Liver (tissue), 8 donors: ENCODE measurements at regions not wholly inside any gene's neighbourhood (a gene's known extent, or its start where the extent isn't known, plus 50 kb on each side); places are given as distances from the start of the nearest gene placed in this dataset.

ENCODE experiments used
- DNase-seq: peaks from one replicate; pipeline ENCODE4 v3.0.0-alpha.2; 2017; ENCODE audit warnings: low spot score
- H3K27ac ChIP-seq, 2 donors: one replicate each; pipeline ENCODE4 v1.7.0; 2013; ENCODE audit warnings: inconsistent platforms in 2 of 2, low read length in 2 of 2, control low read depth in 1 of 2, low read depth in 1 of 2, mild to moderate bottlenecking in 1 of 2
- H3K27me3 ChIP-seq, 4 donors: one replicate each; pipeline versions ENCODE4 v1.6.1 to v1.7.0; 2013; ENCODE audit warnings: low read length in 3 of 4, inconsistent platforms in 1 of 4, mild to moderate bottlenecking in 1 of 4, moderate library complexity in 1 of 4; ENCODE audit not compliant: control insufficient read depth in 4 of 4, insufficient read depth in 4 of 4
- H3K36me3 ChIP-seq, 4 donors: one replicate each; pipeline versions ENCODE4 v1.6.1 to v1.7.0; 2013; ENCODE audit warnings: low read length in 3 of 4, mild to moderate bottlenecking in 3 of 4, low read depth in 1 of 4, moderate library complexity in 1 of 4; ENCODE audit not compliant: control insufficient read depth in 4 of 4, insufficient read depth in 3 of 4
- H3K4me1 ChIP-seq, 4 donors: one replicate each; pipeline versions ENCODE4 v1.6.1 to v1.7.0; 2013; ENCODE audit warnings: low read length in 3 of 4, mild to moderate bottlenecking in 3 of 4, moderate library complexity in 1 of 4; ENCODE audit not compliant: control insufficient read depth in 4 of 4, insufficient read depth in 4 of 4
- H3K4me3 ChIP-seq, 3 donors: one replicate each; pipeline versions ENCODE4 v1.6.1 to v1.7.0; 2013; ENCODE audit warnings: low read length in 3 of 3, control low read depth in 1 of 3, low read depth in 1 of 3, mild to moderate bottlenecking in 1 of 3
- H3K9ac ChIP-seq, 2 donors: one replicate each; pipeline ENCODE4 v1.7.0; 2013; ENCODE audit warnings: low read length in 2 of 2, mild to moderate bottlenecking in 2 of 2, moderate library complexity in 2 of 2, control low read depth in 1 of 2, low read depth in 1 of 2
- H3K9me3 ChIP-seq, 4 donors: one replicate each; pipeline versions ENCODE4 v1.6.1 to v1.7.0; 2013; ENCODE audit warnings: low read length in 3 of 4; ENCODE audit not compliant: control insufficient read depth in 4 of 4
- FOXA1 ChIP-seq: IDR thresholded peaks from 2 replicates; pipeline ENCODE4 v1.6.1; 2016; ENCODE audit warnings: antibody characterized with exemption
- FOXA2 ChIP-seq: IDR thresholded peaks from 2 replicates; pipeline ENCODE4 v1.6.1; 2016; ENCODE audit warnings: antibody characterized with exemption
- GABPA ChIP-seq, 2 donors: IDR thresholded peaks in 1 of 2; conservative IDR thresholded peaks in 1 of 2; 2 replicates each; pipeline ENCODE4 v1.6.1; 2016; ENCODE audit warnings: antibody characterized with exemption in 2 of 2, mild to moderate bottlenecking in 1 of 2, moderate library complexity in 1 of 2
- HNF4A ChIP-seq, 2 donors: conservative IDR thresholded peaks; 2 replicates each; pipeline ENCODE4 v1.6.1; 2016; ENCODE audit warnings: antibody characterized with exemption in 2 of 2, mild to moderate bottlenecking in 2 of 2
- HNF4G ChIP-seq: IDR thresholded peaks from 2 replicates; pipeline ENCODE4 v1.6.1; 2016; ENCODE audit warnings: antibody characterized with exemption
- JUND ChIP-seq, 2 donors: IDR thresholded peaks; 2 replicates each; pipeline ENCODE4 v1.6.1; 2016; ENCODE audit warnings: antibody characterized with exemption in 2 of 2
- NR2F2 ChIP-seq: IDR thresholded peaks from 2 replicates; pipeline ENCODE4 v1.6.1; 2016; ENCODE audit warnings: antibody characterized with exemption
- RXRA ChIP-seq, 2 donors: IDR thresholded peaks; 2 replicates each; pipeline ENCODE4 v1.6.1; 2017 to 2018; ENCODE audit warnings: antibody characterized with exemption in 2 of 2, mild to moderate bottlenecking in 1 of 2
- SP1 ChIP-seq: IDR thresholded peaks from 2 replicates; pipeline ENCODE4 v1.6.1; 2018; ENCODE audit warnings: antibody characterized with exemption, mild to moderate bottlenecking
- TAF1 ChIP-seq: conservative IDR thresholded peaks from 2 replicates; pipeline ENCODE4 v1.6.1; 2016; ENCODE audit warnings: antibody characterized with exemption, mild to moderate bottlenecking
- YY1 ChIP-seq: IDR thresholded peaks from 2 replicates; pipeline ENCODE4 v1.6.1; 2016; ENCODE audit warnings: antibody characterized with exemption, mild to moderate bottlenecking
- WGBS: extraction: QIAGEN DNeasy Blood & Tissue Kit; methylation state at CpG from one replicate; pipeline ENCODE4 v1.1.7; 2013; 5-methylcytosine and 5-hydroxymethylcytosine counted together
- TF ChIP-seq, protein P1 (sequence below): IDR thresholded peaks from 2 replicates; pipeline ENCODE4 v1.6.1; 2016; ENCODE audit warnings: antibody characterized with exemption, mild to moderate bottlenecking
- TF ChIP-seq, protein P2 (sequence below): fragments of 150-350 bp; IDR thresholded peaks from 2 replicates; pipeline ENCODE4 v1.5.1; 2017; ENCODE audit warnings: improper control_type of control experiment, low read depth, low read length; ENCODE audit not compliant: missing input control
- TF ChIP-seq, protein P3 (sequence below): IDR thresholded peaks from 2 replicates; pipeline ENCODE4 v1.6.1; 2016; ENCODE audit warnings: antibody characterized with exemption
- TF ChIP-seq, protein P4 (sequence below): IDR thresholded peaks from 2 replicates; pipeline ENCODE4 v1.6.1; 2016; ENCODE audit warnings: antibody characterized with exemption
- donor health status: healthy.
- donor health status: healthy.
- donor health status: healthy.
- donor health status: healthy.
- donor health status: healthy.

DNA sequence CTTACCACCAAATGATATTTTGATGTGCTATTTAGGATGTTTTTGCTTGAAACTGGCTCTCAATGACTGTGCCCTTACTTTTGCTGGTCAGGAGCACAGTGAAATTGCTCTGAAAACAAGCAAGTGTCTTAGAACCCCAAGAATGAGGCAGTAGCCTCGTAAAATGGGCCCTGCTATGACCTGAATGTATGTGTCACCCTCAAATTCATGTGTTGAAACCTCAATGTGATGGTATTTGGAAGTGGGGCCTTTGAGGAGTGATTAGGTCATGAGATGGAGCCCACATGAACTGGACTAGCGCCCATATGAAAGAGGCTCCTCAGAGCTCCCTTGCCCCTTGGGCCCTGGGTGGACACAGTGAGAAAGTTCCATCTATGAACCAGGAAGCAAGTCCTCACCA, 155.2 kb downstream of the ZIC5 start:
- H3K4me3 ChIP-seq = no peak overlapping the region
- H3K36me3 ChIP-seq = no peaks in the 10 kb centered on the region
- no peak overlapping the region for H3K9ac ChIP-seq
- TF ChIP-seq GABPA (IDR thresholded peaks at IDR 0.05 in 1 of 2, conservative IDR thresholded peaks at IDR 0.05 in 1 of 2) = no peak
- H3K27me3 ChIP-seq = no peaks in the 10 kb centered on the region
- peaks cover 4 to 22% (median 11%) of the 10 kb centered on the region in 4 donors for H3K4me1 ChIP-seq
- H3K9me3 ChIP-seq = no peaks in the 10 kb centered on the region
- no peak overlapping the region for H3K27ac ChIP-seq
- DNase-seq = no peak
- 94% methylated on average over 2 of the region's 2 CpGs for WGBS

DNA sequence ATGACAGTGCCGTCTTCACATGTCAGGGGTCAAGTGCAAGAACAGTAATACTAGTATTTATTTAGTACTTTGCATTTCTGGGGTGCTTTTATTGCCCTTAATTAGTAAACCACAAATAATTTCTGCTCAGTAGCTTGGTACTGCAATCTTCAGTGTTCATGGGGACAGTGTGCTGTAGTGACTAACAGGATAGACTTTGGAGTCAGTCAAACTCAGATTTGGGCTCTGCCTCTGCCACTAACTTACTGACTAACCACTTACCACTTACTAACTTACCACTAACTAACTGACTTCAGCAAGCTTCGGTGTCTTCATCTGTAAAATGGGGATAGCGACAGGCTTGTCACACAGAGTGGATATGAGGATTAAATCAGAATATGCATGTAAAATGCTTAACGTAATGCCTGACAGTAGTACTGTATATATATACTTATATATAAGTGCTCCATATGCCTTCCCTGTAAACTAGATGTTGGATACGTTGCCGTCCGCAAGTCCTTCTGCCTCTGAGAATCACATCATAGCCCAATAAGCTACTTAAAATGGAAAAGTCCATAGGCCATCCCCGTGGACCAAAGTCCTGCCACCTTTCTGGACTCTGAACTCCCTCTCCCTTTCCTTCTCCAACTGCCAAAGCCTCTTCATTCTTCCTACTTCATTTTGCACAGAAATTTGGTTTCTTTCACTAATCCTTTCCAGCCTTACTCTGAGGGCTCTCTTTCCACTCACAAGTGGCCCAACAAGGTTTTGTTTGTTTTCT, 158.1 kb downstream of the ZIC5 start:
- Histone ChIP-seq H3K36me3 (no peaks in the 10 kb centered on the region), H3K4me1 (peaks cover 14 to 40% (median 25%) of the 10 kb centered on the region in 4 donors), H3K9me3 (no peaks in the 10 kb centered on the region), H3K9ac (no peak overlapping the region), H3K27ac (no peak overlapping the region), H3K4me3 (no peak overlapping the region), H3K27me3 (no peaks in the 10 kb centered on the region)
- DNase-seq = no peak
- WGBS = 88% methylated on average over 8 of the region's 8 CpGs
- TF ChIP-seq SP1 (no peak), FOXA1 (no peak), RXRA (IDR thresholded peaks at IDR 0.05) (no peak), JUND (IDR thresholded peaks at IDR 0.05) (no peak), YY1 (no peak), TAF1 (no peak), GABPA (IDR thresholded peaks at IDR 0.05 in 1 of 2, conservative IDR thresholded peaks at IDR 0.05 in 1 of 2) (no peak), NR2F2 (no peak), HNF4A (conservative IDR thresholded peaks at IDR 0.05) (peak; percentile 79 to 80), FOXA2 (no peak), HNF4G (peak; percentile 30)
- TF ChIP-seq, protein P1, sequence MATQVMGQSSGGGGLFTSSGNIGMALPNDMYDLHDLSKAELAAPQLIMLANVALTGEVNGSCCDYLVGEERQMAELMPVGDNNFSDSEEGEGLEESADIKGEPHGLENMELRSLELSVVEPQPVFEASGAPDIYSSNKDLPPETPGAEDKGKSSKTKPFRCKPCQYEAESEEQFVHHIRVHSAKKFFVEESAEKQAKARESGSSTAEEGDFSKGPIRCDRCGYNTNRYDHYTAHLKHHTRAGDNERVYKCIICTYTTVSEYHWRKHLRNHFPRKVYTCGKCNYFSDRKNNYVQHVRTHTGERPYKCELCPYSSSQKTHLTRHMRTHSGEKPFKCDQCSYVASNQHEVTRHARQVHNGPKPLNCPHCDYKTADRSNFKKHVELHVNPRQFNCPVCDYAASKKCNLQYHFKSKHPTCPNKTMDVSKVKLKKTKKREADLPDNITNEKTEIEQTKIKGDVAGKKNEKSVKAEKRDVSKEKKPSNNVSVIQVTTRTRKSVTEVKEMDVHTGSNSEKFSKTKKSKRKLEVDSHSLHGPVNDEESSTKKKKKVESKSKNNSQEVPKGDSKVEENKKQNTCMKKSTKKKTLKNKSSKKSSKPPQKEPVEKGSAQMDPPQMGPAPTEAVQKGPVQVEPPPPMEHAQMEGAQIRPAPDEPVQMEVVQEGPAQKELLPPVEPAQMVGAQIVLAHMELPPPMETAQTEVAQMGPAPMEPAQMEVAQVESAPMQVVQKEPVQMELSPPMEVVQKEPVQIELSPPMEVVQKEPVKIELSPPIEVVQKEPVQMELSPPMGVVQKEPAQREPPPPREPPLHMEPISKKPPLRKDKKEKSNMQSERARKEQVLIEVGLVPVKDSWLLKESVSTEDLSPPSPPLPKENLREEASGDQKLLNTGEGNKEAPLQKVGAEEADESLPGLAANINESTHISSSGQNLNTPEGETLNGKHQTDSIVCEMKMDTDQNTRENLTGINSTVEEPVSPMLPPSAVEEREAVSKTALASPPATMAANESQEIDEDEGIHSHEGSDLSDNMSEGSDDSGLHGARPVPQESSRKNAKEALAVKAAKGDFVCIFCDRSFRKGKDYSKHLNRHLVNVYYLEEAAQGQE = no peak
- TF ChIP-seq, protein P2, sequence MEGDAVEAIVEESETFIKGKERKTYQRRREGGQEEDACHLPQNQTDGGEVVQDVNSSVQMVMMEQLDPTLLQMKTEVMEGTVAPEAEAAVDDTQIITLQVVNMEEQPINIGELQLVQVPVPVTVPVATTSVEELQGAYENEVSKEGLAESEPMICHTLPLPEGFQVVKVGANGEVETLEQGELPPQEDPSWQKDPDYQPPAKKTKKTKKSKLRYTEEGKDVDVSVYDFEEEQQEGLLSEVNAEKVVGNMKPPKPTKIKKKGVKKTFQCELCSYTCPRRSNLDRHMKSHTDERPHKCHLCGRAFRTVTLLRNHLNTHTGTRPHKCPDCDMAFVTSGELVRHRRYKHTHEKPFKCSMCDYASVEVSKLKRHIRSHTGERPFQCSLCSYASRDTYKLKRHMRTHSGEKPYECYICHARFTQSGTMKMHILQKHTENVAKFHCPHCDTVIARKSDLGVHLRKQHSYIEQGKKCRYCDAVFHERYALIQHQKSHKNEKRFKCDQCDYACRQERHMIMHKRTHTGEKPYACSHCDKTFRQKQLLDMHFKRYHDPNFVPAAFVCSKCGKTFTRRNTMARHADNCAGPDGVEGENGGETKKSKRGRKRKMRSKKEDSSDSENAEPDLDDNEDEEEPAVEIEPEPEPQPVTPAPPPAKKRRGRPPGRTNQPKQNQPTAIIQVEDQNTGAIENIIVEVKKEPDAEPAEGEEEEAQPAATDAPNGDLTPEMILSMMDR = no peak
- TF ChIP-seq, protein P3, sequence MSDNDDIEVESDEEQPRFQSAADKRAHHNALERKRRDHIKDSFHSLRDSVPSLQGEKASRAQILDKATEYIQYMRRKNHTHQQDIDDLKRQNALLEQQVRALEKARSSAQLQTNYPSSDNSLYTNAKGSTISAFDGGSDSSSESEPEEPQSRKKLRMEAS = no peak
- TF ChIP-seq, protein P4, sequence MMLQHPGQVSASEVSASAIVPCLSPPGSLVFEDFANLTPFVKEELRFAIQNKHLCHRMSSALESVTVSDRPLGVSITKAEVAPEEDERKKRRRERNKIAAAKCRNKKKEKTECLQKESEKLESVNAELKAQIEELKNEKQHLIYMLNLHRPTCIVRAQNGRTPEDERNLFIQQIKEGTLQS = no peak
